Activated CD4-positive, alpha-beta T cell treated with anti-CD3 and anti-CD28 coated beads, Interleukin-2, amount 50 U/mL, for 16 hours (primary cell): ENCODE measurements at regions not wholly inside any gene's neighbourhood (a gene's known extent, or its start where the extent isn't known, plus 50 kb on each side); places are given as distances from the start of the nearest gene placed in this dataset.

Experiments
- DNase-seq: peaks from one replicate; pipeline ENCODE4 v3.0.0-alpha.2; 2020

GRCh38 chr5:97406946-97407676, 224.1 kb upstream of the RIOK2 start:
- no peak for DNase-seq

- no peak for DNase-seq
Observed at GRCh38 chr5:97408331-97408730, 225.3 kb upstream of the RIOK2 start.

- DNase-seq = no peak
Observed at GRCh38 chr5:97412959-97413358, 229.9 kb upstream of the RIOK2 start.

- DNase-seq = no peak
Observed at GRCh38 chr5:97417986-97418385, 234.9 kb upstream of the RIOK2 start.

GRCh38 chr5:97418462-97418861, 235.4 kb upstream of the RIOK2 start:
- no peak for DNase-seq

GRCh38 chr5:97420646-97421045, 237.6 kb upstream of the RIOK2 start:
- DNase-seq = no peak

- no peak for DNase-seq
Observed at GRCh38 chr5:97422678-97423077, 239.6 kb upstream of the RIOK2 start.

- no peak for DNase-seq
Observed at GRCh38 chr5:97425511-97425910, 242.5 kb upstream of the RIOK2 start.

GRCh38 chr5:97427235-97427634, 244.2 kb upstream of the RIOK2 start:
- no peak for DNase-seq

- no peak for DNase-seq
Observed at GRCh38 chr5:97434021-97434420, 251.0 kb upstream of the RIOK2 start.

- DNase-seq = no peak
Observed at GRCh38 chr5:97436405-97436804, 253.4 kb upstream of the RIOK2 start.

- DNase-seq = no peak
Observed at GRCh38 chr5:97443740-97444139, 260.7 kb upstream of the RIOK2 start.

GRCh38 chr5:97449172-97449571, 266.1 kb upstream of the RIOK2 start:
- no peak for DNase-seq

GRCh38 chr5:97452646-97453045, 269.6 kb upstream of the RIOK2 start:
- DNase-seq = no peak

- no peak for DNase-seq
Observed at GRCh38 chr5:97453263-97453662, 270.2 kb upstream of the RIOK2 start.

GRCh38 chr5:97454015-97454414, 271.0 kb upstream of the RIOK2 start:
- no peak for DNase-seq

- no peak for DNase-seq
Observed at GRCh38 chr5:97455996-97456395, 272.9 kb upstream of the RIOK2 start.

GRCh38 chr5:97458851-97459250, 275.8 kb upstream of the RIOK2 start:
- no peak for DNase-seq

- DNase-seq = no peak
Observed at GRCh38 chr5:97471951-97472350, 288.9 kb upstream of the RIOK2 start.

- DNase-seq = no peak
Observed at GRCh38 chr5:97475847-97476246, 292.8 kb upstream of the RIOK2 start.

GRCh38 chr5:97476852-97477534, 293.9 kb upstream of the RIOK2 start:
- DNase-seq = no peak

GRCh38 chr5:97478483-97478882, 295.4 kb upstream of the RIOK2 start:
- DNase-seq = no peak

GRCh38 chr5:97480313-97480712, 297.3 kb upstream of the RIOK2 start:
- DNase-seq = no peak

GRCh38 chr5:97488126-97488668, 305.1 kb upstream of the RIOK2 start:
- DNase-seq = no peak
